PC-3 (cell line): ENCODE measurements at regions not wholly inside any gene's neighbourhood (a gene's known extent, or its start where the extent isn't known, plus 50 kb on each side); places are given as distances from the start of the nearest gene placed in this dataset.

Experiments used
- ATAC-seq: fragments of 200-7000 bp; cut with Tn5 transposase; 2 replicates; pipeline ENCODE4 v1.9.1; 2020; ENCODE audit warnings: mild to moderate bottlenecking, moderate library complexity
- BruUV-seq: library from RNA; stranded (reverse); fragments of 400-500 nt; replicated peaks from 2 replicates; lab custom pipeline; 2021; lab: Mats Ljungman, UMichigan
- CTCF ChIA-PET: fragments of 300-600 bp; sonication (Branson Sonifier 250); formaldehyde crosslinking; loops from one replicate; lab custom pipeline; 2022; ENCODE audit warnings: antibody characterized with exemption; lab: Charles Lee
- POLR2A ChIA-PET: fragments of 300-600 bp; sonication (Branson Sonifier 250); formaldehyde crosslinking; loops from one replicate; lab custom pipeline; 2022; ENCODE audit warnings: antibody characterized with exemption; ENCODE audit not compliant: unreplicated experiment; lab: Charles Lee
- DNase-seq: peaks from one replicate; pipeline ENCODE4 v3.0.0-alpha.2; 2015
- H2AFZ ChIP-seq: fragments of 300-600 bp; sonication (generic); 2 replicates; pipeline ENCODE4 v1.6.0; 2016; ENCODE audit warnings: antibody characterized with exemption, low read length
- H3F3A ChIP-seq: fragments of 300-600 bp; sonication (generic); one replicate; pipeline ENCODE4 v1.6.0; 2017; ENCODE audit warnings: antibody characterized with exemption, low read length, control low read depth, mild to moderate bottlenecking; ENCODE audit not compliant: unreplicated experiment
- H3K27ac ChIP-seq: fragments of 300-600 bp; sonication (generic); 2 replicates; pipeline ENCODE4 v1.5.1; 2016; ENCODE audit warnings: mild to moderate bottlenecking, low read length
- H3K27me3 ChIP-seq: fragments of 300-600 bp; sonication (generic); 2 replicates; pipeline ENCODE4 v1.6.1; 2016; ENCODE audit warnings: low read length, mixed read lengths
- H3K36me3 ChIP-seq: fragments of 300-600 bp; sonication (generic); 2 replicates; pipeline ENCODE4 v1.6.1; 2016; ENCODE audit warnings: low read depth, mixed run types, low read length, mixed read lengths
- H3K4me1 ChIP-seq: fragments of 300-600 bp; sonication (generic); 2 replicates; pipeline ENCODE4 v1.5.1; 2016; ENCODE audit warnings: low read length; ENCODE audit not compliant: insufficient read depth
- H3K4me2 ChIP-seq: fragments of 300-600 bp; sonication (generic); 2 replicates; pipeline ENCODE4 v1.6.0; 2016; ENCODE audit warnings: low read length
- H3K4me3 ChIP-seq: fragments of 300-600 bp; sonication (generic); 2 replicates; pipeline ENCODE4 v1.5.1; 2016; ENCODE audit warnings: mild to moderate bottlenecking, low read length, mixed read lengths
- H3K79me2 ChIP-seq: fragments of 300-600 bp; sonication (generic); 2 replicates; pipeline ENCODE4 v1.6.1; 2017; ENCODE audit warnings: low read length, mixed read lengths
- H3K9ac ChIP-seq: fragments of 300-600 bp; sonication (generic); 2 replicates; pipeline ENCODE4 v1.6.0; 2016; ENCODE audit warnings: mild to moderate bottlenecking, low read length
- H3K9me2 ChIP-seq: fragments of 300-600 bp; sonication (generic); replicated peaks from 2 replicates; pipeline ENCODE4 v1.6.1; 2016; ENCODE audit warnings: mixed run types, low read length, mixed read lengths
- H3K9me3 ChIP-seq: fragments of 300-600 bp; sonication (generic); 2 replicates; pipeline ENCODE4 v1.6.1; 2016; ENCODE audit warnings: low read length, mixed read lengths
- H4K20me1 ChIP-seq: fragments of 300-600 bp; sonication (generic); 2 replicates; pipeline ENCODE4 v1.6.1; 2016; ENCODE audit warnings: low read length, mixed read lengths
- CTCF ChIP-seq: fragments of 300-600 bp; sonication (generic); conservative IDR thresholded peaks from 2 replicates; pipeline ENCODE4 v1.5.1; 2017; ENCODE audit warnings: antibody characterized with exemption, low read depth, mild to moderate bottlenecking, low read length
- EZH2 ChIP-seq: fragments of 300-600 bp; sonication (generic); IDR thresholded peaks from one replicate; pipeline ENCODE4 v1.6.1; 2017; ENCODE audit warnings: antibody characterized with exemption, mild to moderate bottlenecking, low read length; ENCODE audit not compliant: unreplicated experiment
- EZH2phosphoT487 ChIP-seq: fragments of 300-600 bp; sonication (generic); IDR thresholded peaks from 2 replicates; pipeline ENCODE4 v1.6.1; 2018; ENCODE audit warnings: mild to moderate bottlenecking, antibody characterized with exemption, low read length, borderline replicate concordance
- intact Hi-C: fragments of 100-400 bp; cut with micrococcal nuclease; formaldehyde crosslinking; loops from 2 replicates; pipeline ENCODE4 v1.9.0; 2023

GRCh38 chr5:143676802-143677201, 135.2 kb upstream of the HMHB1 start:
- POLR2A ChIA-PET = no interaction called here

DNA sequence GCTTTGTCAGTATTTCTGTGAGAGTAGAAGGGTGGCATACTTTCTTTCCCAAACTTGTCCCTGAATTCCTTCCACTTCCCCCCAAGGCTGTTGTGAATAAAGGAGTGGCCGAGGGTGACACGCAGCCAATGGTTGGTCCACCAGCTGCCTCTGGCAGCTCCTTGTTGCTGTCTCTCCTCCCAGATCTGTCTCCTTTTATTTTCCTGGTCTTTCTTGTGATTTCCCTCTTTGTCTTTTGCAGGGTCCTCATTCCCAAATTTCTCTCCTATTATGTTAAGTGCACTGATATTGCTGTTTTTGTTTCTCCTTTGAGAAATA, 137.5 kb upstream of the HMHB1 start:
- H3K27me3 ChIP-seq = no peaks in the 10 kb centered on the region
- ChIA-PET CTCF (interaction anchor here (0.6 kb wide), 1 partner anchor 26 kb away, joined by 3 read pairs; no protein-coding TSS in a partner anchor), POLR2A (interaction anchor here (0.6 to 0.7 kb wide), 2 partner anchors 16 to 494 kb away, joined by 3 read pairs; no protein-coding TSS in a partner anchor)
- no peak overlapping the region for H3K9ac ChIP-seq
- H3K36me3 ChIP-seq = no peaks in the 10 kb centered on the region
- no peak overlapping the region for H3K4me3 ChIP-seq
- no peaks in the 10 kb centered on the region for H3F3A ChIP-seq
- no peaks in the 10 kb centered on the region for H3K9me3 ChIP-seq
- no peaks in the 10 kb centered on the region for H4K20me1 ChIP-seq
- TF ChIP-seq EZH2phosphoT487 (no peak), CTCF (no peak), EZH2 (no peak)
- H3K4me2 ChIP-seq = peak overlapping the region; percentile 65
- peak overlapping the region; percentile 70 for H3K27ac ChIP-seq
- peaks cover 20% of the 10 kb centered on the region for H3K4me1 ChIP-seq
- intact Hi-C loops = loop anchor here (2.0 to 10.0 kb wide), 3 partner anchors 14 to 180 kb away; no protein-coding TSS in a partner anchor
- DNase-seq (peak; percentile 35), ATAC-seq (peak; percentile 49)
- H3K9me2 ChIP-seq = no peaks in the 10 kb centered on the region
- no peak overlapping the region for H2AFZ ChIP-seq
- BruUV-seq = no TSS peak
- no peaks in the 10 kb centered on the region for H3K79me2 ChIP-seq

More at GRCh38 chr5:143676802-143677201, 135.2 kb upstream of the HMHB1 start:
- Histone ChIP-seq H3K36me3 (no peaks in the 10 kb centered on the region), H2AFZ (no peak overlapping the region), H3K9me2 (no peaks in the 10 kb centered on the region), H3F3A (no peaks in the 10 kb centered on the region), H3K9ac (no peak overlapping the region), H3K4me1 (peaks cover 32% of the 10 kb centered on the region), H3K27me3 (no peaks in the 10 kb centered on the region), H3K4me3 (no peak overlapping the region), H4K20me1 (no peaks in the 10 kb centered on the region), H3K9me3 (no peaks in the 10 kb centered on the region), H3K4me2 (no peak overlapping the region), H3K79me2 (no peaks in the 10 kb centered on the region), H3K27ac (no peak overlapping the region)
- BruUV-seq = no TSS peak
- TF ChIP-seq EZH2 (no peak), CTCF (no peak), EZH2phosphoT487 (no peak)
- ATAC-seq (no peak), DNase-seq (no peak)
- CTCF ChIA-PET = no interaction called here
- intact Hi-C loops = loop anchor here (10.0 kb wide), 1 partner anchor 182 kb away; no protein-coding TSS in a partner anchor

- TF ChIP-seq CTCF (no peak), EZH2 (no peak), EZH2phosphoT487 (no peak)
- POLR2A ChIA-PET = interaction anchor here (0.6 to 0.7 kb wide), 2 partner anchors 16 to 494 kb away, joined by 3 read pairs; no protein-coding TSS in a partner anchor
- H3K4me3 ChIP-seq = no peak overlapping the region
- peaks cover 18% of the 10 kb centered on the region for H3K4me1 ChIP-seq
- no peaks in the 10 kb centered on the region for H3K36me3 ChIP-seq
- CTCF ChIA-PET = interaction anchor here (0.6 kb wide), 1 partner anchor 27 kb away, joined by 3 read pairs; no protein-coding TSS in a partner anchor
- DNase-seq (peak; percentile 72), ATAC-seq (peak; percentile 99)
- no peaks in the 10 kb centered on the region for H3K79me2 ChIP-seq
- BruUV-seq = no TSS peak
- no peaks in the 10 kb centered on the region for H3K9me2 ChIP-seq
- H3K27ac ChIP-seq = peak overlapping the region; percentile 70
- no peaks in the 10 kb centered on the region for H3K9me3 ChIP-seq
- intact Hi-C loops = loop anchor here (2.0 to 10.0 kb wide), 3 partner anchors 13 to 179 kb away; no protein-coding TSS in a partner anchor
- H3K27me3 ChIP-seq = no peaks in the 10 kb centered on the region
- H3K4me2 ChIP-seq = peak overlapping the region; percentile 65
- H3F3A ChIP-seq = no peaks in the 10 kb centered on the region
- no peak overlapping the region for H3K9ac ChIP-seq
- H2AFZ ChIP-seq = no peak overlapping the region
- no peaks in the 10 kb centered on the region for H4K20me1 ChIP-seq
These were observed 138.1 kb upstream of the HMHB1 start for GRCh38 chr5:143673676-143674468.
